Liver (tissue), 8 donors: ENCODE measurements at regions not wholly inside any gene's neighbourhood (a gene's known extent, or its start where the extent isn't known, plus 50 kb on each side); places are given as distances from the start of the nearest gene placed in this dataset.

Experiments used
- DNase-seq: peaks from one replicate; pipeline ENCODE4 v3.0.0-alpha.2; 2017; ENCODE audit warnings: low spot score
- H3K27ac ChIP-seq, 2 donors: one replicate each; pipeline ENCODE4 v1.7.0; 2013; ENCODE audit warnings: inconsistent platforms in 2 of 2, low read length in 2 of 2, control low read depth in 1 of 2, low read depth in 1 of 2, mild to moderate bottlenecking in 1 of 2
- H3K27me3 ChIP-seq, 4 donors: one replicate each; pipeline versions ENCODE4 v1.6.1 to v1.7.0; 2013; ENCODE audit warnings: low read length in 3 of 4, inconsistent platforms in 1 of 4, mild to moderate bottlenecking in 1 of 4, moderate library complexity in 1 of 4; ENCODE audit not compliant: control insufficient read depth in 4 of 4, insufficient read depth in 4 of 4
- H3K36me3 ChIP-seq, 4 donors: one replicate each; pipeline versions ENCODE4 v1.6.1 to v1.7.0; 2013; ENCODE audit warnings: low read length in 3 of 4, mild to moderate bottlenecking in 3 of 4, low read depth in 1 of 4, moderate library complexity in 1 of 4; ENCODE audit not compliant: control insufficient read depth in 4 of 4, insufficient read depth in 3 of 4
- H3K4me1 ChIP-seq, 4 donors: one replicate each; pipeline versions ENCODE4 v1.6.1 to v1.7.0; 2013; ENCODE audit warnings: low read length in 3 of 4, mild to moderate bottlenecking in 3 of 4, moderate library complexity in 1 of 4; ENCODE audit not compliant: control insufficient read depth in 4 of 4, insufficient read depth in 4 of 4
- H3K4me3 ChIP-seq, 3 donors: one replicate each; pipeline versions ENCODE4 v1.6.1 to v1.7.0; 2013; ENCODE audit warnings: low read length in 3 of 3, control low read depth in 1 of 3, low read depth in 1 of 3, mild to moderate bottlenecking in 1 of 3
- H3K9ac ChIP-seq, 2 donors: one replicate each; pipeline ENCODE4 v1.7.0; 2013; ENCODE audit warnings: low read length in 2 of 2, mild to moderate bottlenecking in 2 of 2, moderate library complexity in 2 of 2, control low read depth in 1 of 2, low read depth in 1 of 2
- H3K9me3 ChIP-seq, 4 donors: one replicate each; pipeline versions ENCODE4 v1.6.1 to v1.7.0; 2013; ENCODE audit warnings: low read length in 3 of 4; ENCODE audit not compliant: control insufficient read depth in 4 of 4
- EGR1 ChIP-seq, 2 donors: IDR thresholded peaks; 2 replicates each; pipeline ENCODE4 v1.6.1; 2016 to 2018; ENCODE audit warnings: antibody characterized with exemption in 2 of 2, low read depth in 2 of 2
- FOXA1 ChIP-seq: IDR thresholded peaks from 2 replicates; pipeline ENCODE4 v1.6.1; 2016; ENCODE audit warnings: antibody characterized with exemption
- FOXA2 ChIP-seq: IDR thresholded peaks from 2 replicates; pipeline ENCODE4 v1.6.1; 2016; ENCODE audit warnings: antibody characterized with exemption
- GABPA ChIP-seq, 2 donors: IDR thresholded peaks in 1 of 2; conservative IDR thresholded peaks in 1 of 2; 2 replicates each; pipeline ENCODE4 v1.6.1; 2016; ENCODE audit warnings: antibody characterized with exemption in 2 of 2, mild to moderate bottlenecking in 1 of 2, moderate library complexity in 1 of 2
- HNF4A ChIP-seq, 2 donors: conservative IDR thresholded peaks; 2 replicates each; pipeline ENCODE4 v1.6.1; 2016; ENCODE audit warnings: antibody characterized with exemption in 2 of 2, mild to moderate bottlenecking in 2 of 2
- HNF4G ChIP-seq: IDR thresholded peaks from 2 replicates; pipeline ENCODE4 v1.6.1; 2016; ENCODE audit warnings: antibody characterized with exemption
- JUND ChIP-seq, 2 donors: IDR thresholded peaks; 2 replicates each; pipeline ENCODE4 v1.6.1; 2016; ENCODE audit warnings: antibody characterized with exemption in 2 of 2
- NR2F2 ChIP-seq: IDR thresholded peaks from 2 replicates; pipeline ENCODE4 v1.6.1; 2016; ENCODE audit warnings: antibody characterized with exemption
- RAD21 ChIP-seq, 2 donors: IDR thresholded peaks; 2 replicates each; pipeline ENCODE4 v1.6.1; 2016; ENCODE audit warnings: antibody characterized with exemption in 2 of 2, mild to moderate bottlenecking in 2 of 2
- RXRA ChIP-seq, 2 donors: IDR thresholded peaks; 2 replicates each; pipeline ENCODE4 v1.6.1; 2017 to 2018; ENCODE audit warnings: antibody characterized with exemption in 2 of 2, mild to moderate bottlenecking in 1 of 2
- SP1 ChIP-seq: IDR thresholded peaks from 2 replicates; pipeline ENCODE4 v1.6.1; 2018; ENCODE audit warnings: antibody characterized with exemption, mild to moderate bottlenecking
- TAF1 ChIP-seq: conservative IDR thresholded peaks from 2 replicates; pipeline ENCODE4 v1.6.1; 2016; ENCODE audit warnings: antibody characterized with exemption, mild to moderate bottlenecking
- YY1 ChIP-seq: IDR thresholded peaks from 2 replicates; pipeline ENCODE4 v1.6.1; 2016; ENCODE audit warnings: antibody characterized with exemption, mild to moderate bottlenecking
- WGBS: extraction: QIAGEN DNeasy Blood & Tissue Kit; methylation state at CpG from one replicate; pipeline ENCODE4 v1.1.7; 2013; 5-methylcytosine and 5-hydroxymethylcytosine counted together
- TF ChIP-seq, protein P1 (sequence below): IDR thresholded peaks from 2 replicates; pipeline ENCODE4 v1.6.1; 2016; ENCODE audit warnings: antibody characterized with exemption
- TF ChIP-seq, protein P2 (sequence below): IDR thresholded peaks from 2 replicates; pipeline ENCODE4 v1.6.1; 2016; ENCODE audit warnings: antibody characterized with exemption
- TF ChIP-seq, protein P3 (sequence below): IDR thresholded peaks from 2 replicates; pipeline ENCODE4 v1.6.1; 2016; ENCODE audit warnings: antibody characterized with exemption
- TF ChIP-seq, protein P4 (sequence below): fragments of 150-350 bp; IDR thresholded peaks from 2 replicates; pipeline ENCODE4 v1.5.1; 2017; ENCODE audit warnings: improper control_type of control experiment, low read depth, low read length; ENCODE audit not compliant: missing input control
- donor health status: healthy.
- donor health status: healthy.
- donor health status: healthy.
- donor health status: healthy.
- donor health status: healthy.

GRCh38 chr9:118183576-118183975 lies 479.4 kb downstream of the TLR4 start:
- no peak overlapping the region for H3K4me3 ChIP-seq
- 84% methylated on average over 2 of the region's 2 CpGs for WGBS
- H3K36me3 ChIP-seq = no peaks in the 10 kb centered on the region
- DNase-seq = no peak
- no peaks in the 10 kb centered on the region for H3K9me3 ChIP-seq
- H3K27ac ChIP-seq = no peak overlapping the region
- TF ChIP-seq RAD21 (IDR thresholded peaks at IDR 0.05) (no peak), FOXA1 (no peak), HNF4G (no peak), TAF1 (no peak), GABPA (IDR thresholded peaks at IDR 0.05 in 1 of 2, conservative IDR thresholded peaks at IDR 0.05 in 1 of 2) (no peak), FOXA2 (no peak), HNF4A (conservative IDR thresholded peaks at IDR 0.05) (no peak), RXRA (IDR thresholded peaks at IDR 0.05) (no peak), YY1 (no peak), EGR1 (IDR thresholded peaks at IDR 0.05; ENCODE audit: low read depth in 2 of 2) (no peak), JUND (IDR thresholded peaks at IDR 0.05) (no peak), SP1 (no peak), NR2F2 (no peak)
- TF ChIP-seq, protein P1, sequence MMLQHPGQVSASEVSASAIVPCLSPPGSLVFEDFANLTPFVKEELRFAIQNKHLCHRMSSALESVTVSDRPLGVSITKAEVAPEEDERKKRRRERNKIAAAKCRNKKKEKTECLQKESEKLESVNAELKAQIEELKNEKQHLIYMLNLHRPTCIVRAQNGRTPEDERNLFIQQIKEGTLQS = no peak
- TF ChIP-seq, protein P2, sequence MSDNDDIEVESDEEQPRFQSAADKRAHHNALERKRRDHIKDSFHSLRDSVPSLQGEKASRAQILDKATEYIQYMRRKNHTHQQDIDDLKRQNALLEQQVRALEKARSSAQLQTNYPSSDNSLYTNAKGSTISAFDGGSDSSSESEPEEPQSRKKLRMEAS = no peak
- TF ChIP-seq, protein P3, sequence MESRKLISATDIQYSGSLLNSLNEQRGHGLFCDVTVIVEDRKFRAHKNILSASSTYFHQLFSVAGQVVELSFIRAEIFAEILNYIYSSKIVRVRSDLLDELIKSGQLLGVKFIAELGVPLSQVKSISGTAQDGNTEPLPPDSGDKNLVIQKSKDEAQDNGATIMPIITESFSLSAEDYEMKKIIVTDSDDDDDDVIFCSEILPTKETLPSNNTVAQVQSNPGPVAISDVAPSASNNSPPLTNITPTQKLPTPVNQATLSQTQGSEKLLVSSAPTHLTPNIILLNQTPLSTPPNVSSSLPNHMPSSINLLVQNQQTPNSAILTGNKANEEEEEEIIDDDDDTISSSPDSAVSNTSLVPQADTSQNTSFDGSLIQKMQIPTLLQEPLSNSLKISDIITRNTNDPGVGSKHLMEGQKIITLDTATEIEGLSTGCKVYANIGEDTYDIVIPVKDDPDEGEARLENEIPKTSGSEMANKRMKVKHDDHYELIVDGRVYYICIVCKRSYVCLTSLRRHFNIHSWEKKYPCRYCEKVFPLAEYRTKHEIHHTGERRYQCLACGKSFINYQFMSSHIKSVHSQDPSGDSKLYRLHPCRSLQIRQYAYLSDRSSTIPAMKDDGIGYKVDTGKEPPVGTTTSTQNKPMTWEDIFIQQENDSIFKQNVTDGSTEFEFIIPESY = no peak
- H3K9ac ChIP-seq = no peak overlapping the region
- H3K27me3 ChIP-seq = no peaks in the 10 kb centered on the region
- no peaks in the 10 kb centered on the region for H3K4me1 ChIP-seq

DNA sequence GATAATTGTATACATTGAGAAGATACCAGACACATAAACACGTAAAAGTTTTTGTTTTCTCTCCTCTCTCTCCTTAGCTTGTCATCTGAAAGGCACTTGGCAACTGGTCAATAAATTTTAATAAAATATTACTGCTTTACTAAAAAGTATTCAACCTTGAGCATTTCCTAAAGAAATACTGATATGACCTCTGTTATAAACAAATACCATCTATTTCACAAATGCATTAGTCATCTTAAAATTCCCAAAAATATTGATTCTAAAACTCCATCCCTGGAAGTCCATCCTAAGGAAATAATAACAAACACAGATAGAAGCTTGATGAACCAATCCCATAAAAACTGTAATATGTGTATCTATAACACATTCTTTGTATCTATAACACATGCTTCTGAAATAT lies 483.2 kb downstream of the TLR4 start:
- DNase-seq = no peak

More for the DNA sequence above, 483.2 kb downstream of the TLR4 start:
- H3K4me1 ChIP-seq = no peaks in the 10 kb centered on the region
- H3K9me3 ChIP-seq = no peaks in the 10 kb centered on the region
- H3K4me3 ChIP-seq = no peak overlapping the region
- H3K36me3 ChIP-seq = no peaks in the 10 kb centered on the region
- no peak overlapping the region for H3K9ac ChIP-seq
- 67% methylated on average over 1 of the region's 1 CpG for WGBS
- H3K27ac ChIP-seq = no peak overlapping the region
- TF ChIP-seq HNF4G = no peak
- TF ChIP-seq, protein P3 = no peak
- TF ChIP-seq GABPA (IDR thresholded peaks at IDR 0.05 in 1 of 2, conservative IDR thresholded peaks at IDR 0.05 in 1 of 2) = no peak
- TF ChIP-seq, protein P4, sequence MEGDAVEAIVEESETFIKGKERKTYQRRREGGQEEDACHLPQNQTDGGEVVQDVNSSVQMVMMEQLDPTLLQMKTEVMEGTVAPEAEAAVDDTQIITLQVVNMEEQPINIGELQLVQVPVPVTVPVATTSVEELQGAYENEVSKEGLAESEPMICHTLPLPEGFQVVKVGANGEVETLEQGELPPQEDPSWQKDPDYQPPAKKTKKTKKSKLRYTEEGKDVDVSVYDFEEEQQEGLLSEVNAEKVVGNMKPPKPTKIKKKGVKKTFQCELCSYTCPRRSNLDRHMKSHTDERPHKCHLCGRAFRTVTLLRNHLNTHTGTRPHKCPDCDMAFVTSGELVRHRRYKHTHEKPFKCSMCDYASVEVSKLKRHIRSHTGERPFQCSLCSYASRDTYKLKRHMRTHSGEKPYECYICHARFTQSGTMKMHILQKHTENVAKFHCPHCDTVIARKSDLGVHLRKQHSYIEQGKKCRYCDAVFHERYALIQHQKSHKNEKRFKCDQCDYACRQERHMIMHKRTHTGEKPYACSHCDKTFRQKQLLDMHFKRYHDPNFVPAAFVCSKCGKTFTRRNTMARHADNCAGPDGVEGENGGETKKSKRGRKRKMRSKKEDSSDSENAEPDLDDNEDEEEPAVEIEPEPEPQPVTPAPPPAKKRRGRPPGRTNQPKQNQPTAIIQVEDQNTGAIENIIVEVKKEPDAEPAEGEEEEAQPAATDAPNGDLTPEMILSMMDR = no peak
- TF ChIP-seq, protein P1 = no peak
- TF ChIP-seq HNF4A (conservative IDR thresholded peaks at IDR 0.05) = no peak
- no peak for TF ChIP-seq SP1
- no peak for TF ChIP-seq EGR1 (IDR thresholded peaks at IDR 0.05; ENCODE audit: low read depth in 2 of 2)
- TF ChIP-seq FOXA1 = no peak
- no peaks in the 10 kb centered on the region for H3K27me3 ChIP-seq
